Loucy (cell line): ENCODE measurements at regions not wholly inside any gene's neighbourhood (a gene's known extent, or its start where the extent isn't known, plus 50 kb on each side); places are given as distances from the start of the nearest gene placed in this dataset.

Experiments
- H2AFZ ChIP-seq: fragments of 200-600 bp; sonication (generic); 2 replicates; pipeline ENCODE4 v1.6.0; 2016; ENCODE audit warnings: antibody characterized with exemption, mild to moderate bottlenecking, low read length, moderate library complexity
- H3F3A ChIP-seq: fragments of 200-600 bp; 2 replicates; pipeline ENCODE4 v1.6.0; 2016; ENCODE audit warnings: antibody characterized with exemption, low read depth, mild to moderate bottlenecking
- H3K27me3 ChIP-seq: fragments of 200-600 bp; sonication (generic); 2 replicates; pipeline ENCODE4 v1.6.1; 2014; ENCODE audit warnings: low read length, mild to moderate bottlenecking; ENCODE audit not compliant: insufficient read depth, poor library complexity, severe bottlenecking
- H3K36me3 ChIP-seq: fragments of 200-600 bp; sonication (generic); 2 replicates; pipeline ENCODE4 v1.6.1; 2016; ENCODE audit warnings: low read length; ENCODE audit not compliant: insufficient read depth
- H3K4me1 ChIP-seq: fragments of 200-600 bp; sonication (generic); 2 replicates; pipeline ENCODE4 v1.5.1; 2014; ENCODE audit warnings: low read length, mild to moderate bottlenecking; ENCODE audit not compliant: insufficient read depth, poor library complexity, severe bottlenecking
- H3K4me2 ChIP-seq: fragments of 200-600 bp; sonication (generic); 2 replicates; pipeline ENCODE4 v1.6.0; 2014; ENCODE audit warnings: antibody characterized with exemption, low read length, low read depth, mild to moderate bottlenecking; ENCODE audit not compliant: poor library complexity, severe bottlenecking
- H3K4me3 ChIP-seq: fragments of 200-600 bp; sonication (generic); 2 replicates; pipeline ENCODE4 v1.5.1; 2014; ENCODE audit warnings: low read length, mild to moderate bottlenecking, mixed read lengths; ENCODE audit not compliant: poor library complexity, severe bottlenecking
- H3K79me2 ChIP-seq: fragments of 200-600 bp; sonication (generic); 2 replicates; pipeline ENCODE4 v1.6.1; 2014; ENCODE audit warnings: low read length; ENCODE audit not compliant: insufficient read depth
- H3K9ac ChIP-seq: fragments of 200-600 bp; sonication (generic); 2 replicates; pipeline ENCODE4 v1.6.0; 2014; ENCODE audit warnings: mild to moderate bottlenecking, low read depth, low read length, moderate library complexity; ENCODE audit not compliant: poor library complexity, severe bottlenecking
- H3K9me2 ChIP-seq: fragments of 200-600 bp; sonication (generic); replicated peaks from 2 replicates; pipeline ENCODE4 v1.6.1; 2016; ENCODE audit warnings: low read depth, low read length, mixed read lengths
- H3K9me3 ChIP-seq: fragments of 200-600 bp; sonication (generic); 2 replicates; pipeline ENCODE4 v1.6.1; 2014; ENCODE audit warnings: mild to moderate bottlenecking, antibody characterized with exemption, low read length, low read depth; ENCODE audit not compliant: insufficient read depth
- H4K20me1 ChIP-seq: fragments of 200-600 bp; sonication (generic); 2 replicates; pipeline ENCODE4 v1.6.0; 2014; ENCODE audit warnings: antibody characterized with exemption, low read length, mild to moderate bottlenecking; ENCODE audit not compliant: insufficient read depth, poor library complexity, severe bottlenecking
- EZH2phosphoT487 ChIP-seq: fragments of 200-600 bp; IDR thresholded peaks from 2 replicates; pipeline ENCODE4 v1.6.1; 2018; ENCODE audit warnings: antibody characterized with exemption, mild to moderate bottlenecking, moderate library complexity, borderline replicate concordance
- TF ChIP-seq, protein P1 (sequence below): fragments of 200-600 bp; sonication (generic); conservative IDR thresholded peaks from 2 replicates; pipeline ENCODE4 v1.5.1; 2014; ENCODE audit warnings: mild to moderate bottlenecking, antibody characterized with exemption, low read length

DNA sequence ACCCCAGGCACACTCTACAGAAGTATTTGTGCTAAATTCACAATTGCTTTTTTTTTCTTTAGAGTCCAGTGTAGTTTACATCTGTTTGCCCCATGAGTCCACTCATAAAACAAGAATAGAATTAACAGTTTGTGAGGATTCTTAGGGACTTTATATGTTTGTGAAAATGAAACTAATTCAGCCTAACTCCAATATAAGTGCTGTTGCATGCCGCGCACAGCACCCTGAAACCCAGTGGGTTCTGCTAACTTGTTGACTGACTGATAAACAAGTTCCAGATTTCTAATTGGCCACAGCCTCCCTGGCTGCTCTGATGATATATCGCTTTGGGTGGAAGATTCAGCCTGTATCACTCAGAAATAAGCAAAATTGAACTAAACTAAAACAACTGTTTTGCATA, 561.4 kb downstream of the PKHD1 start:
- Histone ChIP-seq H3K4me2 (no peak overlapping the region), H3K4me3 (no peak overlapping the region), H3K9me2 (no peaks in the 10 kb centered on the region), H3K36me3 (no peaks in the 10 kb centered on the region), H3K4me1 (no peaks in the 10 kb centered on the region), H3F3A (no peaks in the 10 kb centered on the region), H3K27me3 (no peaks in the 10 kb centered on the region), H4K20me1 (no peaks in the 10 kb centered on the region), H2AFZ (no peak overlapping the region), H3K9ac (no peak overlapping the region), H3K9me3 (no peaks in the 10 kb centered on the region), H3K79me2 (no peaks in the 10 kb centered on the region)
- TF ChIP-seq EZH2phosphoT487 = no peak
- TF ChIP-seq, protein P1, sequence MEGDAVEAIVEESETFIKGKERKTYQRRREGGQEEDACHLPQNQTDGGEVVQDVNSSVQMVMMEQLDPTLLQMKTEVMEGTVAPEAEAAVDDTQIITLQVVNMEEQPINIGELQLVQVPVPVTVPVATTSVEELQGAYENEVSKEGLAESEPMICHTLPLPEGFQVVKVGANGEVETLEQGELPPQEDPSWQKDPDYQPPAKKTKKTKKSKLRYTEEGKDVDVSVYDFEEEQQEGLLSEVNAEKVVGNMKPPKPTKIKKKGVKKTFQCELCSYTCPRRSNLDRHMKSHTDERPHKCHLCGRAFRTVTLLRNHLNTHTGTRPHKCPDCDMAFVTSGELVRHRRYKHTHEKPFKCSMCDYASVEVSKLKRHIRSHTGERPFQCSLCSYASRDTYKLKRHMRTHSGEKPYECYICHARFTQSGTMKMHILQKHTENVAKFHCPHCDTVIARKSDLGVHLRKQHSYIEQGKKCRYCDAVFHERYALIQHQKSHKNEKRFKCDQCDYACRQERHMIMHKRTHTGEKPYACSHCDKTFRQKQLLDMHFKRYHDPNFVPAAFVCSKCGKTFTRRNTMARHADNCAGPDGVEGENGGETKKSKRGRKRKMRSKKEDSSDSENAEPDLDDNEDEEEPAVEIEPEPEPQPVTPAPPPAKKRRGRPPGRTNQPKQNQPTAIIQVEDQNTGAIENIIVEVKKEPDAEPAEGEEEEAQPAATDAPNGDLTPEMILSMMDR = no peak

DNA sequence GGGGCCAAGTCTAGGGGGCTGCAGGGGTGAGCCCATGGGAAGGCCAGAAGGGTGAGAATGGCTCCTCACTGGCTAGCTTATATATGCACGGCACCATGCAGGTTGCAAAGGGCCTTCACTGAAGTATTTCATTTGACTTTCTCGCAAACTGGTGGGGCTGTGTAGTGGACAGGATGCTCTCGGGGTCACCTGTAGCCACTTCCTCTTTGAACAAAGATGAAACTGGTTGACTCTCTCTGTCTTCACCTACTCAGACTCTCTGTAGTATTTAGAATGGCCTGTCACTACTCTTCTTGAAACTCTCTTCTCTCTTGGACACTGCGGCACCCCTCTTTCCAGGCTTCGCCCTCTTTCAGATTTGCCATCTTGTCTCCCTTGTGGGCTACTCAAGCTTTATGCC, 560.5 kb downstream of the PKHD1 start:
- H2AFZ ChIP-seq = no peak overlapping the region
- H3K9me3 ChIP-seq = no peaks in the 10 kb centered on the region
- H3K79me2 ChIP-seq = no peaks in the 10 kb centered on the region
- no peak overlapping the region for H3K9ac ChIP-seq
- H3K4me1 ChIP-seq = no peaks in the 10 kb centered on the region
- H4K20me1 ChIP-seq = no peaks in the 10 kb centered on the region
- no peak overlapping the region for H3K4me3 ChIP-seq
- no peaks in the 10 kb centered on the region for H3K27me3 ChIP-seq
- no peaks in the 10 kb centered on the region for H3K36me3 ChIP-seq
- TF ChIP-seq EZH2phosphoT487 = no peak
- TF ChIP-seq, protein P1 = no peak
- no peak overlapping the region for H3K4me2 ChIP-seq
- no peaks in the 10 kb centered on the region for H3F3A ChIP-seq
- no peaks in the 10 kb centered on the region for H3K9me2 ChIP-seq

DNA sequence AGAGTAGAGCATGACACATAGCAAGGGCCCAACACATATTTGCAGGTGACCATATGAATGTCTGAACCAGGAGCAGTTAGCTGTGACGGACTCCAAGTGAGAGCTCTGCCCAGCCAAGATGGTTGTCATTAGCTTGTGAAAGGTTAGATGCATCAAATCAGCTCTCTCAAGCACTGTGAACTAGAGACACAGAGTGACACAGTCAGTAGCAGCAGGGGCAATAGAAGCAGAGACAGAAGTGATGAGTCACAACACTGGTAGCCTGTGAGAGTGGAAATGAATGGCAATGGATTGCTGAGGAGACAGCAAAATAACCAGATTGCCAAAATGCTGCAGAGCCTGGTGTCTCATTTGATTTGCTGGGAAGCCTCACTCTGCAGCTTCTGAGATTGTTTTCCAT, 558.9 kb downstream of the PKHD1 start:
- no peak overlapping the region for H2AFZ ChIP-seq
- no peaks in the 10 kb centered on the region for H3K27me3 ChIP-seq
- TF ChIP-seq, protein P1 = no peak
- no peak for TF ChIP-seq EZH2phosphoT487

More for the DNA sequence above, 558.9 kb downstream of the PKHD1 start:
- no peaks in the 10 kb centered on the region for H3K36me3 ChIP-seq
- no peak overlapping the region for H3K4me3 ChIP-seq
- no peak overlapping the region for H3K9ac ChIP-seq
- no peaks in the 10 kb centered on the region for H3K9me2 ChIP-seq
- no peaks in the 10 kb centered on the region for H3K79me2 ChIP-seq
- H4K20me1 ChIP-seq = no peaks in the 10 kb centered on the region
- H3K4me1 ChIP-seq = no peaks in the 10 kb centered on the region
- no peak overlapping the region for H3K4me2 ChIP-seq
- H3F3A ChIP-seq = no peaks in the 10 kb centered on the region
- no peaks in the 10 kb centered on the region for H3K9me3 ChIP-seq
